ENCODE measurements at regions not wholly inside any gene's neighbourhood (a gene's known extent, or its start where the extent isn't known, plus 50 kb on each side); places are given as distances from the start of the nearest gene placed in this dataset.

GRCh38 chr10:104505521-104506042 lies 135.5 kb upstream of the SORCS3 start:
- no peak for DNase-seq (ENCODE audit: low read depth in 4 of 4, low spot score in 3 of 4)

- no peak for DNase-seq (ENCODE audit: low read depth in 4 of 4, low spot score in 3 of 4)
Measured at GRCh38 chr10:104509981-104510380, 131.1 kb upstream of the SORCS3 start.

- DNase-seq (ENCODE audit: low read depth in 4 of 4, low spot score in 3 of 4): no peak
Measured at GRCh38 chr10:104510644-104511043, 130.4 kb upstream of the SORCS3 start.

DNA sequence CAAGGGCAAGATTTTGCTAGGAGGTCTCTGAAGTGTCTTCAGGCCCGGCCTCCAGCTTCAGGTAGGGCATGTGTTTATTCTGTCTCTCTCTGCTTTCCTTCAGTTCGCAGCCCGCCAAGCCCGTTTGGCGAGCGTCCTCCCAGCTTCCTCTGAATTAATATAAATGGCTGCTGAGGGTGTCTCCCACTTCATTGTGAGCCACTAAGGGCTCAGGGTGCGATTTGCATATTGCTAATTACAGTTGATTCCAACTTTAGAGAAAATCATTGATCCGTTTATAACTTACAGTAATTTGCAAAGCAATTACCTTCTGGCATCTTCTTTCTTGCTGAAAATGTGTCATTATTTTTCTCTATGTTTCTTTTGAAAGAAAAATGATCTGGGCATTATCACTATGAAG lies 128.3 kb upstream of the SORCS3 start:
- DNase-seq (ENCODE audit: low read depth in 4 of 4, low spot score in 3 of 4): no peak

GRCh38 chr10:104515678-104516199 lies 125.4 kb upstream of the SORCS3 start:
- no peak for DNase-seq (ENCODE audit: low read depth in 4 of 4, low spot score in 3 of 4)

- no peak for DNase-seq (ENCODE audit: low read depth in 4 of 4, low spot score in 3 of 4)
Measured at GRCh38 chr10:104516986-104517385, 124.1 kb upstream of the SORCS3 start.

DNA sequence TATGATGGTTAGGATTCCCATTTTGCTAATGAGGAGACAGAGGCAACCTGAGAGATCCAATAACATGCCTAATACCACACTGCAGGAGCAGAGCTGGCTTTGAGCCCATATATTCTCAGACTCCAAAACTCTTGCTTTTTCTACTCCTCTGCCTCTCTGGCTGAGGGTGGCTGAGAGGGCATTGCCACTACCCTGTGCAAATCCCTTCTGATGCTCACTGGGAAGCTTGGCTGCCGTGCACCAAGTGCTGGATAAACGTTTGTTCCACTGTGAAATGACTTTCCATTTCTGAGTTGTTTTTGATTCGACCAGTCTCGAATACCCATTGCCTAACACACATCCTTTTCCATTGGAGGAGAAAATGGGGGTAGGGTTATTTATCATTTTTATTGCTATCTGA lies 123.1 kb upstream of the SORCS3 start:
- no peak for DNase-seq (ENCODE audit: low read depth in 4 of 4, low spot score in 3 of 4)

DNA sequence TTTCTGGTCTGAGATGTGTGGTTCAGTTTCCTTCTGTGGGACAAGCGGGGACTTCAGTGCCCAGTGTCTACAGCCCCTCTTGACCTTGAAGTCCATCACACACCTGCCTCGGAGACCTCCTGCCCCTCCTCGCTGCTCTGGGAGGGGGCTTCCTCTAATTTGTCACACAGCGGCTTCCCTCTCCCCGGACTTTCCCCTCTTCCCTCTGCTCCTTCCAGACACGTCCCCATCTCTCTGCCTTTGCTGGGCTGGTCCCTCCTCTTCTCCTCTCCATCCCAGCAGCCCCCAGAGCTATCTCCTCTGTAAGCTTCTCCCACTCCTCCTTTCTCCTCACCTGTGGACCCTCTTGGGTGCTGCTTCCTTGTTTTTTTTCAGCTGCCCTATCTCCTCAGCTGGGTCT lies 122.2 kb upstream of the SORCS3 start:
- no peak for DNase-seq (ENCODE audit: low read depth in 4 of 4, low spot score in 3 of 4)

DNA sequence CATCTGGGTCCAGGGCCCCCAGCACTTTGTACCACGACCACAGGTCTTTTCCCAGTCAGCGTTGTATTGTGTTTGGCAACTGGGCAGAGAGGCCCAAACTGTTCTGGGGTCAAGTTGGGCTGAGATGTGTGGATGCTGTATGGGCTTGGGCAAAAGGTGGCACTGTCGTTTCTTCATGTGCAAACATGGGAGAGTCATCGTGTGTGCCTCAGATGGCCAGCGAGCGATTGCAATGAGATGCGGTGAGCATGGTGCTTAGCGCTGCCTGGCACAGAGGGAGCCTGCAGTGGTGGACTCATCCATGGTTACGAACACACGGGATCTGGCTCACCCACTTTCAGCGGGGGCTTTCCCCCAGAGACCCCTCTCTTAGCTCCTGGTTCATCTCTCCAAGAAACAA lies 120.4 kb upstream of the SORCS3 start:
- no peak for DNase-seq (ENCODE audit: low read depth in 4 of 4, low spot score in 3 of 4)

- DNase-seq (ENCODE audit: low read depth in 4 of 4, low spot score in 3 of 4): no peak
Measured at GRCh38 chr10:104521901-104522694, 119.0 kb upstream of the SORCS3 start.

- DNase-seq (ENCODE audit: low read depth in 4 of 4, low spot score in 3 of 4): no peak
Measured at GRCh38 chr10:104526188-104526587, 114.9 kb upstream of the SORCS3 start.

DNA sequence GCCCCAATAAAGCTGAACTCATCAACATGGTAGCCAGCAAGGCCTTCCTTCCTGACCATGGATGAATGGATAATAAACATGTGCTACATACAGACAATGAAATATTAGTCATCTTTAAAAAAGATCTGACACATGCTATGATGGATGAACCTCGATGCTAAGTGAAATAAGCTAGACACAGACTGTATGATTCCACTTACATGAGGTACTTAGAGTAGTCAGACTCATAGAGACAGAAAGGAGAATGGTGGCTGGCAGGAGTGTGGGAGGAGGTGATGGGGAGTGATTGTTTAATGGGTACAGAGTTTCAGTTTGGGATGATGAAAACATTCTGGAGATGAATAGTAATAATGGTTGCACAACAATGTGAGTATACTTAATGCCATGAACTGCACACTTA lies 114.1 kb upstream of the SORCS3 start:
- no peak for DNase-seq (ENCODE audit: low read depth in 4 of 4, low spot score in 3 of 4)

- DNase-seq (ENCODE audit: low read depth in 4 of 4, low spot score in 3 of 4): no peak
Measured at GRCh38 chr10:104540181-104540580, 100.9 kb upstream of the SORCS3 start.

DNA sequence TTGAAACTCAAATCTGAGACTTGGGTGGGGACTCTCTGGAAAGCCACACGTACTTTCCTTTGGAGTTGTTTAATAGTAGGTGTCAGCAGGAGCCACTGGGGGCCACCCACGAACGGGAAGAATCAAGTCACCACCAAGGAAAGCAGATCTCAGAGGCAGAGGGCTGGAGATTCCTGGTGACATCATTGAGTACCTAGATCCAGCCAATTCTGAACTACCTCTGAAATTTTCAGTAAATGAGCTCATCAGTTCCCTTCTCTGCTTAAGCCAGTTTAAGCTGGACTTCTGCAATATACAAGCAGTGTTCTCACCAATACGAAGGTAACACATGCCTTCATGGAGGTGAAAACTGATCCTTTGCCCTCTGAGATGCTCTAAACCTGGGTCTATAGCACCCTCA lies 99.3 kb upstream of the SORCS3 start:
- DNase-seq (ENCODE audit: low read depth in 4 of 4, low spot score in 3 of 4): no peak

- DNase-seq (ENCODE audit: low read depth in 4 of 4, low spot score in 3 of 4): no peak
Measured at GRCh38 chr10:104546336-104546735, 94.8 kb upstream of the SORCS3 start.

GRCh38 chr10:104546756-104547155 lies 94.3 kb upstream of the SORCS3 start:
- no peak for DNase-seq (ENCODE audit: low read depth in 4 of 4, low spot score in 3 of 4)

GRCh38 chr10:104548090-104548489 lies 93.0 kb upstream of the SORCS3 start:
- DNase-seq (ENCODE audit: low read depth in 4 of 4, low spot score in 3 of 4): peak in 2 of 4 donors; percentile 32

- DNase-seq (ENCODE audit: low read depth in 4 of 4, low spot score in 3 of 4): no peak
Measured at GRCh38 chr10:104556831-104557230, 84.3 kb upstream of the SORCS3 start.

- DNase-seq (ENCODE audit: low read depth in 4 of 4, low spot score in 3 of 4): no peak
Measured at GRCh38 chr10:104557966-104558365, 83.1 kb upstream of the SORCS3 start.

- DNase-seq (ENCODE audit: low read depth in 4 of 4, low spot score in 3 of 4): no peak
Measured at GRCh38 chr10:104559935-104560334, 81.2 kb upstream of the SORCS3 start.

- DNase-seq (ENCODE audit: low read depth in 4 of 4, low spot score in 3 of 4): no peak
Measured at GRCh38 chr10:104563051-104563450, 78.0 kb upstream of the SORCS3 start.

- DNase-seq (ENCODE audit: low read depth in 4 of 4, low spot score in 3 of 4): no peak
Measured at GRCh38 chr10:104563548-104563947, 77.5 kb upstream of the SORCS3 start.

Data from left renal pelvis (tissue), 4 donors.